GM18907 (cell line): ENCODE measurements at regions not wholly inside any gene's neighbourhood (a gene's known extent, or its start where the extent isn't known, plus 50 kb on each side); places are given as distances from the start of the nearest gene placed in this dataset.

Experiments used
- ATAC-seq: cut with Tn5 transposase; IDR thresholded peaks from one replicate; pipeline ENCODE4 v1.9.1; 2021; ENCODE audit warnings: mild to moderate bottlenecking, moderate library complexity; ENCODE audit not compliant: unreplicated experiment

DNA sequence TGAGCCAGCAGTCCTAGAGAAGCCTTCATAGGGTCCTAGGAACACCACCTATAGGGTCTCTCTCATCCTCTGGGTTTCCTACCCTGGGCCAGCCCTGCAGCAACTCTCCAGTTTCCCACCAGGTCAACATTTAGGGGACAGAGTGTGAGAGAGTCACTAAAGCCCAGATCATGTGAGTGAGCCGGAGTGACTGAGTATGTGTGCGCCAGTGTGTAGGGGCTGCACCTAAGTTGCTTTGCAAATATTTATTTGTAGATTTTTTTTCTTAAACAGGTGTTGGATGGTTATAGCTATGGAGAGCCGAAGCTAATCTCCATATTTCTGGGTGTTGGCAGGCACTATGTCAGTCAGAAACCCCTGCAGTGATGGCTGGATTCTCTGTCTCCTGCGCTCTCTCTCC is 232.5 kb upstream of the NCAM1 start:
- no peak for ATAC-seq

DNA sequence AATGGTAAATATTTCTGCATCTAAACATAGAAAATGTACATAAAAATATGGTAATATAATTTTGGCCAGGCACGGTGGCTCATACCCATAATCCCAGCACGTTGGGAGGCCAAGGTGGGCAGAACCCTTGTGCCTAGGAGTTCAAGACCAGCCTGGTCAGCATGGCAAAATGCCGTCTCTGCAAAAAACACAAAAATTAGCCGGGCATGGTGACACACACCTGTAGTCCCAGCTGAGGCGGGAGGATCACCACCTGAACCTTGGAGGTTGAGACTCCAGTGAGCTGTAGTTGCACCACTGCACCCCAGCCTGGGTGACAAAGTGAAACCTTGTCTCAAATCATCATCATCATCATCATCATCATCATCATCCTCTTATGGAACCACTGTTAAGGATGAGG is 230.6 kb upstream of the NCAM1 start:
- no peak for ATAC-seq

GRCh38 chr11:112731538-112731937 is 229.7 kb upstream of the NCAM1 start:
- ATAC-seq, result no peak

DNA sequence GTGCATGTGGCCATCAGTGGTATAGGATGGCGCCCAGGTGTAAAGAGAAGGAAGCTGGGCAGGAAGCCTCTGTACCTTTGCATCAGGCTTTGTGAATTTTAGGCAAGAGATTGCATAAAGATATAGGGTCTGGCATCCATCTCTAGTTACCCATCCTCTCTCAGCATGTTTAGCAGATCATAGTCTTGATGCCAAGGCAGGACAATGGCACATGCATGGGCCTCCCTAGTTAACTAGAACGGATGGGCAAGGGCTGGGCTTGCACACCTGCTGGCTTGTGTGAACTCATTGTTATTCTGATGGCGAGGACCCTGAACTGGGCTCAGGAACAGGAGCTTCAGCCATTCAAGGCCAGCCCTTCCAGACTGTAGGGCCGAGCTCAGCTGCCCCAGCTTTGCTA is 229.2 kb upstream of the NCAM1 start:
- no peak for ATAC-seq

- no peak for ATAC-seq
Measured at GRCh38 chr11:112734207-112734606, 227.0 kb upstream of the NCAM1 start.

- no peak for ATAC-seq
Measured at GRCh38 chr11:112735470-112735869, 225.8 kb upstream of the NCAM1 start.

DNA sequence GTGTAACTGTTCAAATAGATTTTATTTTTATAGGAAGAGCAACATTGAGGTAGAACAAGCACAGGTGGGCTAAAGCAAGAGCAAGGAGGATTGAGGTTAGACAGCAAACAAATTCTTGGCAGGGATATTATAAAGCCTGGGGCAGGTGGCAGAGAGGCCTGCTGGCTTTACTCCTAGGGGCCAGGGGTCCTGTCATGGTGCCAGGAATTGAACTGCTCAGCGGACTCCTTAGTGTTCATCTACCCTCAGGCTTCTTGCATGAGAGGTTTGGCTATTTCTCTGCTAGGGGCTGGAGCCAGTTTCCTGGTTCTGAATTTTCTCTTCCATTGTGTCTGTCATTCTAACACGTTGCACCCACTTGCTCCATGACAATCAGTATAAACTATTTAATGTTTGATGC is 217.2 kb upstream of the NCAM1 start:
- no peak for ATAC-seq

DNA sequence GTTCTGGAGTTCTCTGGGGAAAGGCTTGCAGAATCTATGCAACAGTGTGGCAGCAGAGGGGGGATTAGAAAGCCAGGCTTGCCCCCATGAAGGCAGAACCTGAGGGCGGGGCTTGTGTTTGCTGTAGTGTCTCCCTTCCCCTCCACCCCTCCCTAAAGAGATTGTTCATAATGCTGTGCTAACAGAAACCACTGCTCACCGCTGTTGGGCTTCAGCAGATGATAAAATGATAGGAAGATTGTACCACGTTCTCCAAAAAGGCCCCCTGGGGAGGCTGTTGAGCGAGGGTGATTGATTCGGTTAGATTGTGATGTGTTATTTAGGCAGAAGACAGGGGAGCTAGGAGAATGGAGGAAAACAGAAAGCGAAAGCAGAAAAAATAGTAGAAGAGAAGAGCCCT is 215.2 kb upstream of the NCAM1 start:
- ATAC-seq, result no peak

DNA sequence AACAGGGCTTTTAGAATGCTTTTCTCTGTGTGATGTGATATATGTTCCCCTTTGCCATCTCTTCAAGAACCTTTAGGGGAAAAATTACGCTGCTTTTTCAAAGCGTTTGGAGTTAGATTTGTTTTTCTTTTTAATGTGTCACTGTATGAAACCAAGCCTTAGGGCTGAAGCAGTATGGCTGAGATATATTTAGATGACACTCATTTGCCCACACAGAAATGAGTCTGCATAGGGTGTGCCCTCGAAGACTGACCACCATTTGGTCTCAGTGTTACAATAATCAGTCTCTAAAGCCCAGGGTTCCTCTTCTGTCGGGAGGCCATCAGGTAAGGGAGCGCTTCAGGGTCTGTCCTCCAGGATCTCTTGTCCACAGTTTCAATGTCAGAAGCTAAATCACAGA is 213.0 kb upstream of the NCAM1 start:
- ATAC-seq, result no peak

GRCh38 chr11:112748713-112749543 is 212.3 kb upstream of the NCAM1 start:
- ATAC-seq, result no peak

- no peak for ATAC-seq
Measured at GRCh38 chr11:112751329-112751728, 209.9 kb upstream of the NCAM1 start.

DNA sequence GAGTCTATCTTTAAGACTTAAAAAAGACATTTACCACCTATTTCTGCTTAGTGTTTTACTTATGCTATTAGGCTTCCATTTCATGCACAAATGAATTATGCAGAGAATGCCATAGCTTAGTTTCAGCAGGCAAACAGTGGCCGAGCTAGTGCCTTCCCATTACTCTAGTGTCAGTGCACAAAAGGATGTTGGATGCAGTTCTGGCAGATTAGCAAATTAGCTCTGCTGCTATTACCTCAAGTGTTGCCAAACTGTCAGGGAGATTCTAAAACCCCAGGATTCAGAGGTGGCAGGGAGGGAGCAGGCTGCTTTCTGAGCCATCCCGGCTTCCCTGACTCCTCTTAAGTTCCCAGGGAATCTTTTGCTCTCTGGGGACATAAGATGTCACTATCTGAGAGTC is 209.4 kb upstream of the NCAM1 start:
- ATAC-seq, result no peak

GRCh38 chr11:112752563-112752962 is 208.7 kb upstream of the NCAM1 start:
- no peak for ATAC-seq

DNA sequence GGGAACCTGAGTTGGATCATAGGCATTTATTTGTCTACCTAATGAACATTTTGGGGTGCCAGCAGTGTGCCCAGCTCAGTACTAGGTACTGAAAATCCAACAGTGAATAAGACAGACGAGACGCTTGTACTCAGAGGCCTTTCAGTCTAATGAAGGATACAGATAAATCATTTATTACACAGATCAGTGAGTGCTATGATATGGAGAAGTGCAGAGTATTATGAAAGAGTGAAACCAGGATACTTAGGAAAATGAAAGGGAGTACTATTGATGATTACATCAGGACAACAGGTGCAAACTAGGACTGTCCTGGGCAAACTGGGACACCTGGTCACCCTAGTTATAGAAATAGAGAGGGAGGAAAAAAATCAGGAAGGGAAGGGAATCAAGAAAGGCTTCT is 207.5 kb upstream of the NCAM1 start:
- ATAC-seq, result no peak

GRCh38 chr11:112759418-112759817 is 201.8 kb upstream of the NCAM1 start:
- no peak for ATAC-seq

DNA sequence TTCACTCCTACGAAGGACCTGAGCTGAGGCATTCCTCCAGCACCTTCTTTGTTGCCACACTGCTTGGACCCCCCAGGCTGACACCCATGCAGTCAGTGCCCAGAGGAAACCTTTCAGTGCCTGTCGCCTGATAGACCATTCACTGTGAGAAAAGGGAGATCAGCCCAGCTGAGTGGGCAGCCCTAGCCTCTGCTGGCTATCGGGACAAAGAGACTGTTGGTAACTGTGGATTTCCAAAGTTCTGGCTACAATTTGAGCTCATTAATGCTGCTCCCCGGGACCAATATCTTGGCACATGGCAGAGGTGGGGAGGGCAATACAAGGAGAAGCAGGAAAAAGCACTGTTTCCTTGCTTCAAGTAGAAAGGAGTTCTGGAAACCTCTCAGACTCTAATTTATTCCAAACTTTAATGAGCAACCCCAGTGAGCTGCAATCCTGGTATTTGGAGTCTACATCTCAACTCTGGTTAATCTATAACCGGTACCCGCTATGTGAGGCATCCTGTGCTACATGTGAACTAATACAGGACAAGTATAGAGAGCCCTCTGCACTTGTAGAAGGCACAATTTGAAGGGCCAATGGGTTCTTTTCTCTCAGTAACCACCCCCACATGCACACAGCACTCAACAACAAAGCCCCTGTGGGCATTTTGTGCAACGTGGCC is 200.7 kb upstream of the NCAM1 start:
- no peak for ATAC-seq

- ATAC-seq, result no peak
Measured at GRCh38 chr11:112761911-112762706, 199.1 kb upstream of the NCAM1 start.

- no peak for ATAC-seq
Measured at GRCh38 chr11:112762707-112763090, 198.5 kb upstream of the NCAM1 start.

DNA sequence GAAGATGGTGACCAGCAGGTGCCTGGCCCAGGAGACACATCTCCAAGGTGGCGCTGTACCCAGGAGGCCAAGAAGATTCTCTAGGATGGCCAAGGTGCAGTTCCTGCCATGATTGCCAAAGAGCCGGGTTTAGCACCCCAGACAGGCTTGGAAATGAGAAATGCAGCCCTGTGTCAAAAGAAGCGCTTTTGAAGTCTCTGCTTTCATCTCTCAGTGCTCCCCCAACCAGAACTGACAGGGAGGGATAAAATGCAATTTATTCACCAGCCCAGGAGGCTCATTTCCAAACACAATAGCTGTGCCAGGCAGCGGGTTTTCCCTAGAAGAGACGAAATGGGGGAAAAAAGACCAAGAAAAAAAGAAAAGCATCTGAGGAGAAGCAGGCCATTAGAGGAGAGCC is 195.9 kb upstream of the NCAM1 start:
- no peak for ATAC-seq

DNA sequence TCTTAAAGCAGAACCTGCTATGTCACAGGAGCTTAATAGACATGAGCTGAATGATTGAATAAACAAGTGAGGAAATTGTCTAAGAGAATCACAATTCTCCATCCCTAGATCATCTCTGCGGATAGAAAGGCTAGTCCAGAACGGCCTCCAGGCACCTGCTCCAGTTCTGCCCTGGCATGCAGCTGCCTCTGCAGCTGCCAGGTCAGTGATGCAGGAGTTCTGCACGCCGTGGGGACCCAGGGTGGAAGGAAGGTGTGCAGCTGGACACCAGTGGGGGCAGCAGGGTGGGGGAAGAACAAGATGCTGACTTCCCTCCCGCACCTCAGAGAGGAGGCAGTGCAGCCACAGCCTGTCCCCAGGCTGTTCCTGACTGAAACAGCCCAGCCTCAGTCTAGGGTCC is 192.1 kb upstream of the NCAM1 start:
- no peak for ATAC-seq

DNA sequence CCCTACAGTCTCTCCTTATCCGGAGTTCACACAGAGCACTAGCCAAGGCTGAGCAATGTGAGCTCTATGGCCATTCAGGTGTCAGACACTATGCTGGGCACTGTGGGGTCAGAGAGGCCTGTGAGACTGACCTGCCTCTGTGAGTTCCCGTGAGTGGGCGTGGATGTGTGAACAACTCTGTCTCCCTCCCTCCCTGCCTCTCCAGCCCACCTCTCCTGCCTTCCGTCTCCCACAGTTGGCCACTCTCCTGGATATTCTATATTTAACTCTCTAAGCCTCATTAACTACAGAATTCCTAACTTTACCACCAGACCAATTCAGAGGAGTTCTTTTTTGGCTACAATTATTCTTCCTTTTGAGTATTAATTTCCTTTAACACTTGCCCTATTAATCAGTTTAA is 191.6 kb upstream of the NCAM1 start:
- ATAC-seq, result no peak

DNA sequence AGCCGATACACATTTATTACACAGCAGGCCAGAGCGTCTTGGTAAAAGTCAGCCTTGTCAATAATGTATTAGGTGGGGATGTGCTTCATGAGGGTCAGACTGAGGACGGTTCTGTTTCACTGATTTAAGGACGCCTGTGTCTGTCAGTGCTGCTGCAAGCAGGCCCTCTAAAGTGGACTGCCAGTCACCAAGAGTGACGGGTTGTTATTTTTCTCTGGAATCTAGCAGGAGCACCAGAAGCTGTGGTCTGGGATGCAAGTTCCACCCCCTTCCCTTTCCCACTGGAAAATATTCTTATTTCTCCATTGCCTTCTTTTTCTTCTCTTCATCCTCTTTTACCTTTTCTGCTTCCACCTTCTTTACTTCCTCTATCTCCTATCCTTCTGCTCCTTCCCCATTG is 191.2 kb upstream of the NCAM1 start:
- ATAC-seq, result no peak
